ENCODE measurements at regions not wholly inside any gene's neighbourhood (a gene's known extent, or its start where the extent isn't known, plus 50 kb on each side); places are given as distances from the start of the nearest gene placed in this dataset.

- DNase-seq (ENCODE audit: low read depth) = no peak
Observed at GRCh38 chr2:226620176-226620575, 179.4 kb downstream of the IRS1 start.

- no peak for DNase-seq (ENCODE audit: low read depth)
Observed at GRCh38 chr2:226619707-226620106, 179.9 kb downstream of the IRS1 start.

GRCh38 chr2:226618875-226619605 is 180.6 kb downstream of the IRS1 start:
- no peak for DNase-seq (ENCODE audit: low read depth)

GRCh38 chr2:226618544-226618874 is 181.1 kb downstream of the IRS1 start:
- no peak for DNase-seq (ENCODE audit: low read depth)

- no peak for DNase-seq (ENCODE audit: low read depth)
Observed at GRCh38 chr2:226615891-226616290, 183.7 kb downstream of the IRS1 start.

- DNase-seq (ENCODE audit: low read depth) = no peak
Observed at GRCh38 chr2:226611944-226612318, 187.7 kb downstream of the IRS1 start.

GRCh38 chr2:226611196-226611943 is 188.2 kb downstream of the IRS1 start:
- DNase-seq (ENCODE audit: low read depth) = no peak

GRCh38 chr2:226609366-226609765 is 190.3 kb downstream of the IRS1 start:
- peak; percentile 67 for DNase-seq (ENCODE audit: low read depth)

- no peak for DNase-seq (ENCODE audit: low read depth)
Observed at GRCh38 chr2:226608451-226608850, 191.2 kb downstream of the IRS1 start.

GRCh38 chr2:226607379-226607778 is 192.2 kb downstream of the IRS1 start:
- DNase-seq (ENCODE audit: low read depth) = no peak

- DNase-seq (ENCODE audit: low read depth) = no peak
Observed at GRCh38 chr2:226605642-226606041, 194.0 kb downstream of the IRS1 start.

- DNase-seq (ENCODE audit: low read depth) = no peak
Observed at GRCh38 chr2:226603606-226604005, 196.0 kb downstream of the IRS1 start.

- no peak for DNase-seq (ENCODE audit: low read depth)
Observed at GRCh38 chr2:226601881-226602662, 197.5 kb downstream of the IRS1 start.

GRCh38 chr2:226600802-226601201 is 198.8 kb downstream of the IRS1 start:
- DNase-seq (ENCODE audit: low read depth) = no peak

- no peak for DNase-seq (ENCODE audit: low read depth)
Observed at GRCh38 chr2:226600184-226600583, 199.4 kb downstream of the IRS1 start.

GRCh38 chr2:226589043-226589442 is 210.6 kb downstream of the IRS1 start:
- no peak for DNase-seq (ENCODE audit: low read depth)

- no peak for DNase-seq (ENCODE audit: low read depth)
Observed at GRCh38 chr2:226585130-226585561, 214.5 kb downstream of the IRS1 start.

GRCh38 chr2:226584518-226585055 is 215.0 kb downstream of the IRS1 start:
- DNase-seq (ENCODE audit: low read depth) = no peak

- peak; percentile 53 for DNase-seq (ENCODE audit: low read depth)
Observed at GRCh38 chr2:226583715-226584114, 215.9 kb downstream of the IRS1 start.

GRCh38 chr2:226581661-226582060 is 218.0 kb downstream of the IRS1 start:
- no peak for DNase-seq (ENCODE audit: low read depth)

GRCh38 chr2:226581004-226581403 is 218.6 kb downstream of the IRS1 start:
- DNase-seq (ENCODE audit: low read depth) = no peak

GRCh38 chr2:226580403-226580802 is 219.2 kb downstream of the IRS1 start:
- no peak for DNase-seq (ENCODE audit: low read depth)

- DNase-seq (ENCODE audit: low read depth) = no peak
Observed at GRCh38 chr2:226579519-226579918, 220.1 kb downstream of the IRS1 start.

Measured in GM04504 (cell line).